ENCODE measurements at regions not wholly inside any gene's neighbourhood (a gene's known extent, or its start where the extent isn't known, plus 50 kb on each side); places are given as distances from the start of the nearest gene placed in this dataset.

DNA sequence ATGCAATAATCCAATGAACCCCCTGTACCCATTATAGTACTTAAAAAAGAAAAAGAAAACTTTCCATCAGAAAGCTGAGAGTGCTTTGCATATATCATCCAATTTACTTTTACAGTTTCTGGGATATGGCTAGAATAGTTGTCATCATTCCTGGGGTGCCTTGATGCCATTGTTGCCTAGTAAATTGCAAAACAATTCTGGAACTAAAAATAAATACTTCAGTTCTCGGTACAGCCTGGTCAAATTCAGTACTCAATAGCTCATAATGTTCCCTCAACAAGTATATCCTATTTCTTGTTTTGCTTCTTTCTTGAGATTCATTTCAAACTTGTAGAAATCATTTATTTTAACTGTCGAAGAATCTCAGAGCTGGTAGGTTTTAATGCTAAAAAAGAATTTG is 334.7 kb upstream of the MDFIC2 start:
- Histone ChIP-seq H3K9ac (ENCODE audit: low read length) (no peak overlapping the region), H3K4me3 (ENCODE audit: low read depth, low read length) (no peak overlapping the region), H3K27me3 (ENCODE audit: insufficient read depth, low read length) (no peaks in the 10 kb centered on the region), H2BK12ac (ENCODE audit: low read length) (no peak overlapping the region), H2AK5ac (ENCODE audit: low read length) (no peak overlapping the region), H3K36me3 (ENCODE audit: control insufficient read depth in 1 of 2, insufficient read depth in 2 of 2, low read length in 2 of 2) (no peaks in the 10 kb centered on the region), H4K8ac (ENCODE audit: low read depth, low read length) (no peak overlapping the region), H2BK120ac (ENCODE audit: insufficient read depth, low read length, poor library complexity) (no peak overlapping the region), H2BK5ac (ENCODE audit: low read depth, low read length, poor library complexity) (no peak overlapping the region), H4K91ac (ENCODE audit: low read depth, low read length) (no peak overlapping the region), H3K18ac (ENCODE audit: low read length) (no peak overlapping the region), H3K4me1 (ENCODE audit: control insufficient read depth in 1 of 2, insufficient read depth in 2 of 2, low read length in 2 of 2) (no peaks in the 10 kb centered on the region), H3K14ac (ENCODE audit: low read length) (no peak overlapping the region), H3K27ac (ENCODE audit: low read depth, low read length) (no peak overlapping the region), H3K9me3 (ENCODE audit: insufficient read depth, low read depth, low read length) (no peaks in the 10 kb centered on the region), H3K79me1 (ENCODE audit: low read length) (no peaks in the 10 kb centered on the region), H2AFZ (ENCODE audit: insufficient read depth, low read length, poor library complexity) (no peak overlapping the region), H3K4ac (ENCODE audit: low read depth, low read length) (no peak overlapping the region), H3K79me2 (ENCODE audit: control insufficient read depth, insufficient read depth, low read length, poor library complexity) (no peaks in the 10 kb centered on the region), H3K4me2 (ENCODE audit: low read length) (no peak overlapping the region), H4K12ac (ENCODE audit: low read depth, low read length) (no peak overlapping the region), H3K23ac (ENCODE audit: low read length) (no peak overlapping the region)
- no CpG with 5 or more reads among the region's 2 CpGs for WGBS (ENCODE audit: extremely low coverage, insufficient coverage, insufficient read length)
- DNase-seq, result no peak

DNA sequence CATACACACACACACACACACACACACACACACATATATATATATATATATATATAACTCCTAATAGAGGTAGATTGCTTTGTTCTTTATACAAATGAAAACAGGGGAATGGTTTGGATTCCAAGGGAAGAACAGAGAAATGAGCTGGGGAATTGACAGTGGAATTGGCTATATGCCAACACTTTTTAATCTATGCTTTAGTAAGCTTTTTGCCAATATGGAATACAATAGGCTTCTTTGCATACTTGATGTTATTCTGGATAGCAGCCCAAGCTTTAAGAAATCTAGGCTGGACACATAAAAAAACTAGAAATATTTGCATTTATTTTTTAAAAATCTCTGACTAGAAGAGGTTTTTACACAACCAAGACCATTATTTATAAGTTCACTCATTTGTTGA is 334.2 kb upstream of the MDFIC2 start:
- Histone ChIP-seq H3K36me3 (ENCODE audit: control insufficient read depth in 1 of 2, insufficient read depth in 2 of 2, low read length in 2 of 2) (no peaks in the 10 kb centered on the region), H4K8ac (ENCODE audit: low read depth, low read length) (no peak overlapping the region), H2AFZ (ENCODE audit: insufficient read depth, low read length, poor library complexity) (no peak overlapping the region), H3K4me3 (ENCODE audit: low read depth, low read length) (no peak overlapping the region), H2BK5ac (ENCODE audit: low read depth, low read length, poor library complexity) (no peak overlapping the region), H3K23ac (ENCODE audit: low read length) (no peak overlapping the region), H3K27me3 (ENCODE audit: insufficient read depth, low read length) (no peaks in the 10 kb centered on the region), H3K4me1 (ENCODE audit: control insufficient read depth in 1 of 2, insufficient read depth in 2 of 2, low read length in 2 of 2) (no peaks in the 10 kb centered on the region), H2BK12ac (ENCODE audit: low read length) (no peak overlapping the region), H4K91ac (ENCODE audit: low read depth, low read length) (no peak overlapping the region), H2AK5ac (ENCODE audit: low read length) (no peak overlapping the region), H3K79me1 (ENCODE audit: low read length) (no peaks in the 10 kb centered on the region), H3K4ac (ENCODE audit: low read depth, low read length) (no peak overlapping the region), H4K12ac (ENCODE audit: low read depth, low read length) (no peak overlapping the region), H2BK120ac (ENCODE audit: insufficient read depth, low read length, poor library complexity) (no peak overlapping the region), H3K4me2 (ENCODE audit: low read length) (no peak overlapping the region), H3K9me3 (ENCODE audit: insufficient read depth, low read depth, low read length) (no peaks in the 10 kb centered on the region), H3K18ac (ENCODE audit: low read length) (no peak overlapping the region), H3K79me2 (ENCODE audit: control insufficient read depth, insufficient read depth, low read length, poor library complexity) (no peaks in the 10 kb centered on the region), H3K14ac (ENCODE audit: low read length) (no peak overlapping the region), H3K27ac (ENCODE audit: low read depth, low read length) (no peak overlapping the region), H3K9ac (ENCODE audit: low read length) (no peak overlapping the region)
- DNase-seq, result no peak

DNA sequence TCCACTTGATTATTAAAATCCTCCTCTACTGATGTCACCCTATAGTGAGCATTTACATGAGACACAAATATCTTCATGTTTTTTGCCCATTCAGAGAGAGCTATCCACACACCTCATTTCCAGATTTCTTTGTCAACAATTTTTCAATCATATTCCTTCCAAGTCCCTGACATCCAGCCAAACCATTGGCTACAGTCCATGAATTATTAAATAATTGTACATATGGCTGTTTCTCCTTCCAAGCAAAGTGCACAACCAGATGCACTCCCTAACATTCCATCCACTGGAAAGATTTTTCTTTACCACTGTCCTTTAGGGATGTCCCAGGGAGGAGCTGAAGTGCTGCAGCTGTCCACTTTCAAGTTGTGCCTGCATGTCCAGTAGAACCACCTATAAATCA is 328.0 kb upstream of the MDFIC2 start:
- H2AK5ac ChIP-seq (ENCODE audit: low read length), result no peak overlapping the region
- no peak overlapping the region for H4K91ac ChIP-seq (ENCODE audit: low read depth, low read length)
- no peak overlapping the region for H2BK5ac ChIP-seq (ENCODE audit: low read depth, low read length, poor library complexity)
- no peak overlapping the region for H3K9ac ChIP-seq (ENCODE audit: low read length)
- no peak overlapping the region for H3K4ac ChIP-seq (ENCODE audit: low read depth, low read length)
- H3K27me3 ChIP-seq (ENCODE audit: insufficient read depth, low read length), result no peaks in the 10 kb centered on the region
- no peak overlapping the region for H3K14ac ChIP-seq (ENCODE audit: low read length)
- H3K9me3 ChIP-seq (ENCODE audit: insufficient read depth, low read depth, low read length), result no peaks in the 10 kb centered on the region
- DNase-seq, result no peak
- H3K4me1 ChIP-seq (ENCODE audit: control insufficient read depth in 1 of 2, insufficient read depth in 2 of 2, low read length in 2 of 2), result no peaks in the 10 kb centered on the region
- no peak overlapping the region for H3K27ac ChIP-seq (ENCODE audit: low read depth, low read length)
- H3K79me1 ChIP-seq (ENCODE audit: low read length), result no peaks in the 10 kb centered on the region
- H3K23ac ChIP-seq (ENCODE audit: low read length), result no peak overlapping the region
- H4K8ac ChIP-seq (ENCODE audit: low read depth, low read length), result no peak overlapping the region
- no peak overlapping the region for H2AFZ ChIP-seq (ENCODE audit: insufficient read depth, low read length, poor library complexity)
- no peak overlapping the region for H2BK12ac ChIP-seq (ENCODE audit: low read length)
- no peak overlapping the region for H3K18ac ChIP-seq (ENCODE audit: low read length)
- no peak overlapping the region for H2BK120ac ChIP-seq (ENCODE audit: insufficient read depth, low read length, poor library complexity)
- H3K4me3 ChIP-seq (ENCODE audit: low read depth, low read length), result no peak overlapping the region
- H3K79me2 ChIP-seq (ENCODE audit: control insufficient read depth, insufficient read depth, low read length, poor library complexity), result no peaks in the 10 kb centered on the region
- H3K4me2 ChIP-seq (ENCODE audit: low read length), result no peak overlapping the region
- H3K36me3 ChIP-seq (ENCODE audit: control insufficient read depth in 1 of 2, insufficient read depth in 2 of 2, low read length in 2 of 2), result no peaks in the 10 kb centered on the region
- no peak overlapping the region for H4K12ac ChIP-seq (ENCODE audit: low read depth, low read length)

DNA sequence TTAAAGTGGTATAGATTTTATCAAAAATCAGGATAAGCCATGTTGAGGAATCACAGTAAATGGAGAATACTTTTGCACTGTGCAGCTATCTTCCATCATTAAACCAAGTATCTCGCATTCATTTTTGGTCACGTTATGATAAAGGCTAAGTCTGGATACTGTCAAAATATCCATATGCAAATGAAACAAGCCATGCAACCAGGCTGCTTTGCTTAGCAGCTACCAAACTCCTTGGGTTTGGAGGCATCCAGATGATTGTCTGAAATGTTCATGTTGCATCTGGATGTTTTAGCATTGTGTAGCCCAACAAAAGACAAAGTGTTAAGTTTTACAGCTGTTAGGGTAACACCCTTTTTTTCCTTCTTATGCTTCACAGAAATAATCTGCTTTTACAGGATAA is 322.9 kb upstream of the MDFIC2 start:
- no peak for DNase-seq
- H2BK120ac ChIP-seq (ENCODE audit: insufficient read depth, low read length, poor library complexity), result no peak overlapping the region
- no peak overlapping the region for H2BK12ac ChIP-seq (ENCODE audit: low read length)
- H4K8ac ChIP-seq (ENCODE audit: low read depth, low read length), result no peak overlapping the region
- no peak overlapping the region for H3K14ac ChIP-seq (ENCODE audit: low read length)
- no peak overlapping the region for H3K27ac ChIP-seq (ENCODE audit: low read depth, low read length)
- H2AFZ ChIP-seq (ENCODE audit: insufficient read depth, low read length, poor library complexity), result no peak overlapping the region
- no peak overlapping the region for H3K23ac ChIP-seq (ENCODE audit: low read length)
- WGBS (ENCODE audit: extremely low coverage, insufficient coverage, insufficient read length), result no CpG with 5 or more reads among the region's 2 CpGs
- H4K91ac ChIP-seq (ENCODE audit: low read depth, low read length), result no peak overlapping the region
- H3K79me1 ChIP-seq (ENCODE audit: low read length), result no peaks in the 10 kb centered on the region
- no peak overlapping the region for H2AK5ac ChIP-seq (ENCODE audit: low read length)
- H2BK5ac ChIP-seq (ENCODE audit: low read depth, low read length, poor library complexity), result no peak overlapping the region
- no peaks in the 10 kb centered on the region for H3K36me3 ChIP-seq (ENCODE audit: control insufficient read depth in 1 of 2, insufficient read depth in 2 of 2, low read length in 2 of 2)
- no peak overlapping the region for H3K18ac ChIP-seq (ENCODE audit: low read length)
- no peaks in the 10 kb centered on the region for H3K27me3 ChIP-seq (ENCODE audit: insufficient read depth, low read length)
- no peaks in the 10 kb centered on the region for H3K4me1 ChIP-seq (ENCODE audit: control insufficient read depth in 1 of 2, insufficient read depth in 2 of 2, low read length in 2 of 2)
- no peak overlapping the region for H4K12ac ChIP-seq (ENCODE audit: low read depth, low read length)
- H3K9me3 ChIP-seq (ENCODE audit: insufficient read depth, low read depth, low read length), result no peaks in the 10 kb centered on the region
- no peak overlapping the region for H3K4ac ChIP-seq (ENCODE audit: low read depth, low read length)
- H3K79me2 ChIP-seq (ENCODE audit: control insufficient read depth, insufficient read depth, low read length, poor library complexity), result peaks cover 2% of the 10 kb centered on the region
- H3K4me3 ChIP-seq (ENCODE audit: low read depth, low read length), result no peak overlapping the region
- H3K9ac ChIP-seq (ENCODE audit: low read length), result no peak overlapping the region
- no peak overlapping the region for H3K4me2 ChIP-seq (ENCODE audit: low read length)
